Brain microvascular endothelial cell (primary cell): ENCODE measurements at regions not wholly inside any gene's neighbourhood (a gene's known extent, or its start where the extent isn't known, plus 50 kb on each side); places are given as distances from the start of the nearest gene placed in this dataset.

Experiments used
- DNase-seq: peaks from one replicate; pipeline ENCODE4 v3.0.0-alpha.2; 2020
- H3K27ac ChIP-seq: fragments of 250-450 bp; sonication (Bioruptor Pico); 2 replicates; pipeline ENCODE4 v1.5.1; 2020; ENCODE audit warnings: mild to moderate bottlenecking, moderate library complexity
- H3K27me3 ChIP-seq: fragments of 250-450 bp; sonication (Bioruptor Pico); replicated peaks from 2 replicates; pipeline ENCODE4 v1.5.1; 2020; ENCODE audit warnings: mild to moderate bottlenecking
- H3K36me3 ChIP-seq: fragments of 250-450 bp; sonication (Bioruptor Pico); replicated peaks from 2 replicates; pipeline ENCODE4 v1.5.1; 2020; ENCODE audit warnings: mild to moderate bottlenecking
- H3K4me3 ChIP-seq: 2 replicates; pipeline ENCODE4 v1.5.1; 2011; ENCODE audit warnings: low read depth, mild to moderate bottlenecking, control low read depth, low read length, moderate library complexity
- CTCF ChIP-seq: IDR thresholded peaks from 2 replicates; pipeline ENCODE4 v1.5.1; 2011; ENCODE audit warnings: low read depth, mild to moderate bottlenecking, moderate library complexity, low read length, control low read depth, inconsistent platforms; ENCODE audit errors: missing control alignments
- in situ Hi-C: cut with HindIII; loops from 2 replicates; pipeline ENCODE4 v1.10.0; 2017; ENCODE audit warnings: low sequenced_read_pairs, low pct_ligation_motif_present

DNA sequence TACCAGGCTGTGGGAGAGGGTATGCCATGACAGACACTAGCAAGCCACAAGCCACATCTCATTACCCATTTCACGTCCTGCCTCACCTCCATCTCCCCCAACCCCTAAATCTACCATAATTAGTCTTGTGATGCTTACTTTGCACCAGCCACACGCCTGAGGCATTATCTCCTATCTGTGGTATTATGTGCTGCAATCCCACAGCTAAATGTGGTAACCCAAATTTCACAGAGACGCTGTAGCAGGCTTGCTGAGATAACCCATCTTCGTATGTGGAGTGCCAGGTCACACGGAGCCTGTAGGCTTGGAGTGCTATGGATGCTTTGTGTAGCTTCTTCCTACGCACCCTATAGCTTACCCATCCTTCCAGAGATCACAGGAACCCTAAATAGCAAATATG, 256.7 kb upstream of the KCNH8 start:
- in situ Hi-C loops: no loop called here
- Histone ChIP-seq H3K4me3 (no peak overlapping the region), H3K27me3 (no peaks in the 10 kb centered on the region), H3K27ac (no peak overlapping the region), H3K36me3 (no peaks in the 10 kb centered on the region)
- no peak for TF ChIP-seq CTCF
- no peak for DNase-seq

DNA sequence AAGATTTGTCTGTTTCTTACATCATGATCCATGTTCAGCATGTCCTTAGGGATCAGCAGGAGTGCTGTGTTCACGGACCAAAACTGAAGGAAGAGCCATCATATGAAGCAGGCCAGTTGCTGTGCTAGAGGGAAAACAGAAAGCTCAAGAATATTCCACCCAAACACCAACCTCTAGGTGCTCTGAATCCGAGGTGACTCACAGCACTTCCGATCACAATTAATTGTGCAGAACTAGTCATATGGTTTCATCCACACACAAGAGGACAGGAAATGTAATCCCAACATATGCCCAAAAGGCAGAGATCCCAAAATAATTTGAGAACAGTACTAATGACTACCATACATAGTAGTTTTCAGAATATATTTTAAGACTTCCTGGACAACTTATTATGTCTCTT, 257.9 kb upstream of the KCNH8 start:
- Histone ChIP-seq H3K4me3 (no peak overlapping the region), H3K27me3 (no peaks in the 10 kb centered on the region), H3K36me3 (no peaks in the 10 kb centered on the region), H3K27ac (no peak overlapping the region)
- TF ChIP-seq CTCF: no peak
- no peak for DNase-seq
- in situ Hi-C loops: no loop called here

GRCh38 chr3:18888819-18889218, 259.5 kb upstream of the KCNH8 start:
- no peak for DNase-seq
- no peak for TF ChIP-seq CTCF
- Histone ChIP-seq H3K27ac (no peak overlapping the region), H3K4me3 (no peak overlapping the region), H3K27me3 (no peaks in the 10 kb centered on the region), H3K36me3 (no peaks in the 10 kb centered on the region)
- in situ Hi-C loops: no loop called here

- DNase-seq: no peak
- in situ Hi-C loops: no loop called here
- TF ChIP-seq CTCF: no peak
- Histone ChIP-seq H3K27ac (no peak overlapping the region), H3K27me3 (no peaks in the 10 kb centered on the region), H3K36me3 (no peaks in the 10 kb centered on the region), H3K4me3 (no peak overlapping the region)
These were observed 259.9 kb upstream of the KCNH8 start for GRCh38 chr3:18888370-18888769.

GRCh38 chr3:18886331-18886730, 262.0 kb upstream of the KCNH8 start:
- Histone ChIP-seq H3K36me3 (no peaks in the 10 kb centered on the region), H3K27me3 (no peaks in the 10 kb centered on the region), H3K4me3 (no peak overlapping the region), H3K27ac (no peak overlapping the region)
- no peak for TF ChIP-seq CTCF
- DNase-seq: no peak
- in situ Hi-C loops: no loop called here

DNA sequence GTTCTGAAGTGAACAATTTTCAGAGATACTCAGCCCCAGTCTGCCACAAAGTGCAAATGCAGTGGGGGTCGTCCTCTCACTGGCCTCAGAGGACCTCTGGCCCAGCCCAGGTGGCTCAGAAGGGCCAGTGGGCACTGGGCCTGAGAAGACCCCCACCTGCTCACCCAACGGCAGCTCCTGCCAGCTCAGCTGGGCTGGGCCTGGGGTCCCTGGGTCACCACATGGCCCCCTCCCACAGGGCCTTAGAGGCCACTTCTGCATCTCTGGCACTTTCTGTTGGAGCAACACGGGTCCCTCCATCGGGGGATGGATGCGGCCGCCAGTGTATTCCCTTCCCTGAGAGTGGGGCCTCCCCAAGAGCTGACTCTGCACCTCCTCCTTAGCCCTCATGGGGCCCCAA, 262.7 kb upstream of the KCNH8 start:
- in situ Hi-C loops: no loop called here
- H3K36me3 ChIP-seq: no peaks in the 10 kb centered on the region
- H3K4me3 ChIP-seq: no peak overlapping the region
- TF ChIP-seq CTCF: no peak
- H3K27ac ChIP-seq: no peak overlapping the region
- DNase-seq: no peak
- no peaks in the 10 kb centered on the region for H3K27me3 ChIP-seq
